SK-N-MC (cell line): ENCODE measurements at regions not wholly inside any gene's neighbourhood (a gene's known extent, or its start where the extent isn't known, plus 50 kb on each side); places are given as distances from the start of the nearest gene placed in this dataset.

Experiments used
- EZH2 ChIP-seq: fragments of 200-600 bp; sonication (generic); IDR thresholded peaks from one replicate; pipeline ENCODE4 v1.6.1; 2017; ENCODE audit warnings: antibody characterized with exemption
- POLR2AphosphoS5 ChIP-seq: IDR thresholded peaks from 2 replicates; pipeline ENCODE4 v1.6.1; 2012; ENCODE audit warnings: mild to moderate bottlenecking, low read depth, low read length, borderline replicate concordance

DNA sequence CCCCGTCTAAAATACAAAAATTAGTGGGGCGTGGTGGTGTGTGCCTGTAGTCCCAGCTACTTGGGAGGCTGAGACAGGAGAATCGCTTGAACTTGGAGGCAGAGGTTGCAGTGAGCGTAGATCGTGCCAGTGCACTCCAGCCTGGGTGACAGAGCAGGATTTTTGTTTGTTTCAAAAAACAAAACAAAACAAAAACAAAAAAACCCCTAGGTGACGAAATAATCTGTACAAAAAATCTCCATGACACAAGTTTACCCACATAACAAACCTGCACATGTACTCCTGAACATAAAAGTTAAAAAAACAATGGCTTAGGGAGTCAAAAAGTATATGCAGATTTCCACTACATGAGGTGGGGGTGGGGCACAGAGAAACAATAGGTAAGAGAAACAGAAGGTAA lies 140.5 kb upstream of the ASIC2 start:
- TF ChIP-seq EZH2: no peak
- no peak for TF ChIP-seq POLR2AphosphoS5
